GM19324 (cell line): ENCODE measurements at regions not wholly inside any gene's neighbourhood (a gene's known extent, or its start where the extent isn't known, plus 50 kb on each side); places are given as distances from the start of the nearest gene placed in this dataset.

ENCODE experiments used
- ATAC-seq: cut with Tn5 transposase; IDR thresholded peaks from one replicate; pipeline ENCODE4 v1.9.1; 2021; ENCODE audit warnings: mild to moderate bottlenecking, moderate library complexity; ENCODE audit not compliant: unreplicated experiment, low FRiP score

GRCh38 chr10:131442271-131442670 lies 130.8 kb upstream of the TCERG1L start:
- ATAC-seq: no peak

DNA sequence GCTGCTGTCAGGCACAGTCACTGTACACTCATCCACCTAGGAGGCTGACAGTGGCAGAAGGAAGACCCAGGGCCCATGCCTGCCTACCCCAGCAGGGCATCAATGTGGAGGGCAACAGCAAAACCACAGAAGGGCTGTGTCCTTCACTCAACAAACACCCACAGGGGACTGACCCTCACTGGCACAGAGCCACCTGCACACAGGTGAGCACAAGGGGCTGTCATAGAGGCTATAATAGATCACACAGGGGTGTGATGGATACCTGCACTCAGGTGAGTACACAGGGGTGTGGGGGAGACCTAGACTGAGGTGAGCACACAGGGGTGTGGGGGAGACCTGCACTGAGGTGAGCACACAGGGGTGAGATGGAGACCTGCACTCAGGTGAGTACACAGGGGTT lies 132.8 kb upstream of the TCERG1L start:
- no peak for ATAC-seq

DNA sequence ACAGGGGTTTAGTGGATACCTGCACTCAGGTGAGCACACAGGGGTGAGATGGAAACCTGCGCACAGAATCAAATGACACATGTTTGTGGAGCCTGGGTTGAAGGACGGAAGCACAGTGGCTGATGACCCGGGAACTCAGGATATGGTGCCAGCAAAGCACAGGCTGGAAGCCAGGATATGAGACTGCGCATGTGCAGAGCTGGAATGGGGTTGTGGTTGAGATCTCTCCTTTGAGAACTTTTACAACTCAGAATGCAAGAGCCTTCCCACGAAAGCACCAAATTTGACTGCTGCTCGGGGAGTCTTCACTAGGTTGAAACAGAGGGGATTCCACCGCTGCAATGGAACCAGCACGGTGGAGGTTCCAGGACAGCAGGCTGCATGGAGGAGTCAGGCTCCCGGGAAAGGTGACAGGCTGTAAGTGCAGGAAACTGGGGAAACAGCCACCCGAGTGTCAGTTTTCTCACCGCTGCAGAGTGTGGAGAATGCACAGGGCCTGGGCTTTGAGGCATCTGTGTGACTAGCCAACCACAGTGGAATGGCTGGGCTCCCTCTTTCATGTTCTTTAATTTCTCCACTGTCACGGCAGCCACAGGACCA lies 133.4 kb upstream of the TCERG1L start:
- no peak for ATAC-seq

- no peak for ATAC-seq
Measured at GRCh38 chr10:131445623-131446022, 134.1 kb upstream of the TCERG1L start.

DNA sequence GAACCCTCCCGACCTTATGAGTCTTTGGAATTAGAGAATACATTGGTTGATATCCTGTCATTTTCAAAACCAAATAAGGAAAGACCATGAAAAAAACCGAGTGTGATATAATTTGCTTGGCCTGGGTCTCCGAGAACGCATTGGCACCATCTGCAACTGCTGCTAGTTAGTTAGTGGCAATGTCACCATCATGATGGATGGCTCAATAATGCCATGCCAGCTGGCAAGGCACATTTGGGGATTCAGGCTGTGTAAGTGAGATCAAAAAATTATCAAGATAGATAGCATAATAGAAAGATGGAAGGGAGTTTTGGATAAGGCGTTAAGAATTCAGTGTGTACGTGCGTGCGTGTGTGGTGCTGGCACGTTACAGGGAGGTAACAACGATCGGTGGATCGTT lies 134.7 kb upstream of the TCERG1L start:
- no peak for ATAC-seq

DNA sequence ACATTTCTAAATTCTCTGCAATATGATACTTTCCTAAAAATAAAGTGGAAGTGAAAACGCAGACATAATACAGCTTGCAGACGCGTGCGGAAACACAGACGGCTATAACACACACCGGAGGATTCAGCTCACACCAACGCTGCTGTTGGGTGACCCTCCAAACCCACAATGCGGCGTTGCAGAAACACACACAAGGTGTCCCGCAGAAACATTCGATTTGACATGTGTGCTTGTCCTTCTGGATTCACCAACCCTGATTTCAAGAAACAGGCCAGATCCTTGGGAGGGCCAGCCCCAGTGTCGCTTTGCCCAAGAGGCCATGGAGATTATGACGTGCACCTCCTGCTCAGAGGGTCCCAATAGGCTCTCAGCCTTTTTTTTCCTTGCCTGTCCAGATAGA lies 136.7 kb upstream of the TCERG1L start:
- no peak for ATAC-seq

DNA sequence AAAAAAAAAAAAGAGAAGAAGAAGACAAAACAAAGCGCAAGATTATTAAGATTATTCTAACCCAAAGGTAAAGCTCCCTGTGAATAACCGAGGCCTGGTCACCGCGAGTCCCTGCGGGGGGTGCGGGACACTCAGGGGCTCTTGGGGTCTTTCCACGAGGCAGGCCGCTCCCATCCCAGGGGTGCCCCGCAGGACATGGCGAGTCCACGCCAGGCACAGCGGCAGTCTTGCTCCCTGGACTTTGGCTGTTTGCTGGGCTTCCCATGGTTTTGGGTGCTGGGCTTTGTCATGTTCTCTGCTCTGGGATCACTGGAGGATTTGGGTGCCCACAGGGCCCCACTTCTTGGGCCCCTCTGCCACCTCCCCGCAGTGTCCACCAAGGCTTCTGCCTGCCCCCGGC lies 137.4 kb upstream of the TCERG1L start:
- no peak for ATAC-seq

- no peak for ATAC-seq
Measured at GRCh38 chr10:131450216-131450765, 138.8 kb upstream of the TCERG1L start.

DNA sequence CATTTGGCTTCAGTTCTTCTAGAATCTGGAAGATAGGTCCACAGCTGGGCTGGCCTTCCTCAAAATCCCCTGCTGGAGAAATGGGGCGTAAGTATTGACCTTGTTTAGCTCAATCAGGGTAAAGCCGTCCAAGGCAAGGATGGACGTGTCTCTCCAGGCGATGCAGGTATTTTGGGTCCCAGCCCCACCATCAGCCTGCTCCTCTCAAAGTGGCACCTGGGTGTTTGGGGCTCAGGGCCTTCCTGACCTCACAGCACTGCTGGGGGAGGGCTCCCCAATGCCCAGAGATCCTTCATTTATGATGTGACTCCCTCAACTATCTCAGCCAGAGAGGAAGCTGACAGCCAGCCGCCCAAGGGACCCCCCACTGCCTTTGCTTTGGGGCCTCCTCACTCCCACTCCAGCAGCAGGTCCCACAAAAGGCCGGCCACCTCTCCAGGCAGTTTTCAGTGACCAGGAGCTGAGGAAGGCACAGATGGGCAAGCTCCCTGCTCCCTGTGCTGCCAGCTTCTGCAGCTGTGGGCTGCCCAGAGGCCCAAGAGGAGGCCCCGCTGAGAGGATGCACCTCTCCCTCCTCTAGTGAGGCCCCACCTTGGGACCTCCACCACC lies 140.0 kb upstream of the TCERG1L start:
- ATAC-seq: no peak

DNA sequence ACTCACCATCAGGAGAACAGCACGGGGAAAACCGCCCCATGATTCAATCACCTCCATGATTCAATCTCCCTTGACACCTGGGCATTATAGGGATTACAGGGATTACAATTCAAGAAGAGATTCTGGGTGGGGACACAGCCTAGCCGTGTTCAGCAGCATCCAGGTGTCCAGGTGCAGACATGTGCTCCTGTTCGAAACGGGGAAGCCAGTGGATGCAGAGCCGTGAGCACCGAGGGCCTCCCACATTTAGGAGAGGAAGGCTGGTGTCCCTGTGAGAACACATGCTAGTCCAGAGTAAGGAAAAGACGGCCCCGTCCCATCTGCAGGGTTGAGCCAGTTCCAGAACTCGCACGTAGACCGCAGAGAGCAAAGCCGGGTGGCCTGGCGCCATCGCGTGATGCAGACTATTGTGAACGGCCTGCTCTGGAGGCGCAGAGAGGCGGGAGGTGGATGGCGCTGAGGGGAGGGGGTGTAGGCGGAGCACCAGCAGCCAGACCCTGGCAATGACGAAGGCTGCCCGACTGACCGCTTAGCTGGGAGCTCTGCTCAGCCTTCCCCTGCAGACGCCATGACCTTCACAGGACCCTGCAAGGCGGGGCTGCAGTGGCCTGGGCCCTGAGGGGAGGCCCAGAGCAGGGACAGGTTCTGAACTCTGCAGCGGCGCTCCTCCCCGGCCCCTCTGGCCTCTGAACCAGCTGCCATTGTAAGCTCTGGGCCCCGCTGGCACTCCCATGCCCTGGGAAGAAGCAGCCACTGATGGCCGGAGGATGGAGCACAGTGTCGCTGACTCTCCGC lies 141.6 kb upstream of the TCERG1L start:
- no peak for ATAC-seq

DNA sequence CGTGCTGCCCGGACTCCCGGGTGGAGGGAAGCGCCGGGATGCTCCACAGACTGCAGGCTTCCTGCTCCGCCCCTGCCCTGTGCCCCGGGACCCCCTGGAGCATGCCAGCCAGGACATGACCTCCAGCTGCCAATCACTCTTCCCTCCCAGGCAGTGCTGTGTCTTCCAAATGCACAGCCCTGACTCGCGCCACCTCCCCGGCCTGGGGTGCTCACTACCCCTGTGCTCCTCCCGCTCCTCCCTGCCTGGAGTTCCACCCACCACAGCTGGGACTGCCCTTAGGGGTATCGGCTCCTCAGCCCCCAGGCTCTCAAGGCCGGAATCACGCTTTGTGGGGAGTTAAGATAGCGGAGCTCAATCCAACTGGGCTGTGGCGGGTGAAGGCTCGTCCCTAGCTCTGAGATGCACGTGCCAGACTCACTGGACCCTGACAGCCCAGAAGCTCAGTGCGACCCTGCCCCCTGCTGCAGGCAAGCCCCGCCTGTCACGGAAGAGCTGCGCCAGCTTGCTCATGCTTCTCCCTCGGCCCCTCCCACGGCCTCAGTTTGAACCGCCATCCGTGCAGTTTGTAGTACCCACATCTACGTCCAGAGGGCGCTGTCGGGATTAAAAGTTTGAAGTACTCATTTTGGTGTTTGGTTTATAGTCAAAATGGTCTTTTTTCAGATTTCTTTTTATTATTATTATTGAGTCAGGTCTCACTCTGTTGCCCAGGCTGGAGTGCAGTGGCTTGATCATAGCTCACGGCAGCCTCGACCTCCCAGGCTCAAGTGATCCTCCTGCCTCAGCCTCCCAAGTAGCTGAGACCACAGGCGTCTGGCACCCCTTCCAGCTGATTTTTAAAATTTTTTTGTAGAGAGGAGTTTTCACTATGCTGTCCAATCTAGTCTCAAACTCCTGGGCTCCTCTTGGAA lies 142.5 kb upstream of the TCERG1L start:
- ATAC-seq: no peak

DNA sequence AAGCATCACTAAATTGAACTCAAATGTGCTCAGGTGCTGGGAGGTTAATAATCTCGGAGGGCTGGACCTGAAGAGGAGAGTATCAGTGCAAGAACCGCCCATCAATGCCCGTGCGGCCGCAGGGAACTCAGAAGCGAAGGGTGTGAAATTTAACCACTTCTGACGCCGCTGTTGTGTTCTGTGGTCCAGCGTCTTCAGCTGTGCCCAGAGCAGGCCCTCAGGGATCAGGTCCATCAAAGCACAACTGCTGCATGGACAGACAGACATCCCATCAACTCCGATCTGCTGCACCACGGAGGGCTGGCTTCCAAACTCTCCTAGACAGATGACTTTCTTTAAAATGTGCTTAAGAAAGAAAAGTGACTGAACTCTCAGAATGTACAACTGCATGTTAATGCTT lies 144.9 kb upstream of the TCERG1L start:
- no peak for ATAC-seq

DNA sequence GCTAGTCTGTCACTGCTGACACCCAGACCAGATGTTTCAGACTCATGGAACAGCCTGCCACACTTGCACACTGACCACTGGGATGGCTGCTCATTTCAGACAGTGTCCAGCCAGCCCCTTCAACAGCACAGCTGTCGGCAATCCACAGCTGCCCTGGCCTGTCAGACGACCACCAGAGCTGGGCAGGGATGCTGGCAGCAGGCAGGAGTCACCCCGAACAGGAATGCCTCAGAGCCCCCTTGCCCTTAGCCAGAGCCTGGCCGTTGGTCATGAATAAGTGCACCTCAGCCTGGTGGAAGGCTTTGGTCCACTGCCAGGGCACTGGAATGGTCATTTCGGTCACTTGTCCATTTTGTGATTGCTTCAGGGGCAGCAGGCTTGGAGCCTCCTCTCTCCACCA lies 149.6 kb upstream of the TCERG1L start:
- no peak for ATAC-seq

DNA sequence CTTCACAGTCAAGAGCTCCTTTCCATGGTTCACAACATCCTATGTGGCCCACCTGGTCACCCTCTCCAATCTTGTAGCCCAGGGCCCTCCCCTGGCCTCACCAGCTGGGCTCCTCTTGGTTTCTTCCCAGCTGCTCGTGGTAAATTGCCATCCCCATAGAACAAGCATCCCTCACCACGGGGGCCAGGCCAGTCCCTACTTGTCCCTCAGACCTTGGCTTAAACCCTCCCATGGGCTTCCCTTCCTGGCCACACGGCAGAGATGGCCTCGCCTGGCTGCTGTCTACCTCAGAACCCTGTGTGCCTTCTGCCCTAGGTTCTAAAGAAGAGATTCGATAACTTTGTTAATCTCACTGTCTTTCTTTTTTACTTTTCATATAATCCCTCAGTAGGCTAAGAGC lies 153.3 kb upstream of the TCERG1L start:
- ATAC-seq: no peak

GRCh38 chr10:131469551-131469950 lies 158.0 kb upstream of the TCERG1L start:
- no peak for ATAC-seq

DNA sequence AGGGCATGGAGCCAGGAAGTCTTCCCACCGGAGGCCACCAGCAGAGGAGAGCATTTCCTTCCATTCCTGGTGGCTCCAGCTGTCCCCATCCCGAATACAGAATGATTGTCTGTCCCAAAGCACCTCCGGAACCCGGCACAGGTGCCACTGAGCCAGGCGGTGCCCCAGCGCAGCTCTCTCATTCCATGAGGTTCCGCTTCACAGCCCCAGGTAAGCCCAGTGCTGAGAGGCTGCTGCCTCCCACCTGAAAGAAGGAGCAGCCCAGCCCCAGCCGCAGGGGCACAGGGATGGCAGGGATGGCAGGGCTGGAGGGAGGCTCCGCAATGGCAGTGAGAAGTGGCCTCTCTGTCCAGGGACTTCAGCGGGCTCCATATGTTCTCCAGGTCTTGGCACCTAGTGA lies 162.1 kb upstream of the TCERG1L start:
- no peak for ATAC-seq

DNA sequence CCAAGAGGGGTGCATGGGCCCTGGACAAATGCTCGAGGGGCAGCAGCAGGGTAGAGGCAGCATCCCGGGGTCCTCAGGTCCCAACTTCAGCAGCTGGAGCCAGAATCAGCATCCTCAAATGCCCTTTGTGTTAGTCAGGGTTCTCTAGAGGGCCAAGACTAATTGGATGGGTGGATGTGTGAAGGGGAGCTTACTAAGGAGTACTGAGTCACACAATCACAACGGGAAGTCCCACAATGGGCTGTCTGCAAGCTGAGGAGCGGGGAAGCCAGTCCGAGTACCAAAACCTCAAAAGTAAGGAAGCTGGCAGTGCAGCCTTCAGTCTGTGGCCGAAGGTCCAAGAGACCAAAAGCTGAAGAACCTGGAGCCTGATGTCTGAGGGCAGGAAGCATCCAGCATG lies 162.9 kb upstream of the TCERG1L start:
- ATAC-seq: no peak

DNA sequence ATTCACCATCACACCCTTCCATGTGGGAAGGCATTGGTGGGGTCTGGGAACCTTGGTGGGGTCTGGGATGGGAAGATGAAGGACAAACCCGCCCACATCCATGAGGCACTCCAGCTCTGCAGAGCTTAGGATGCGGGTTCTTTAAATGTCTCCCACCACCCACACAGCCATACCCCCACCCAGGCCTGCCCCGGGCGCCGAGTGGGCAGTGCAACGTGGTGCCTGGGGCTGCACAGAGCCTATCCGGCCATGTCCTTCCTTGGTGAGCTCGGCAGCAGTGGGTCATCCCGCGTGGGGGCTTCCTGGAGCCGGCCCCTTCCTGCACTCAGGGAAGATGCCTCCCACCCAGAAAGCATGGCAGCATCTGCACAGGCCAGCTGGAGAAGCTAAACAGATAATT lies 163.5 kb upstream of the TCERG1L start:
- ATAC-seq: no peak

DNA sequence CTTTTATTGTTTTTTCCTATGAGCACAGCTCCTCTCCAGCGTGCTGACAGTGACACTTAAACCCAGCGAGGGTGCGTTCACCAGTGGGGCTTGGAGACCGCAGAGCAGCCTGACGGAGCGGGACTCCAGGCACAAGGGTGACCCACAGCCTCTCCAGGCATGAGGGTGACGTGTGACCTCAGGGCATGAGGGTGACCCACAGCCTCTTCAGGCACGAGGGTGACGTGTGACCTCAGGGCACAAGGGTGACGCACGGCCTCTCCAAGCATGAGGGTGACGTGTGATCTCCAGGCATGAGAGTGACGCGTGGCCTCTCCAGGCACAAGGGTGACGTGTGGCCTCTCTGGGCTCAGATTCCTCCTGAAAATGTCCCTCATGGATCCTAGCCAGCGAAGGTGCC lies 164.3 kb upstream of the TCERG1L start:
- ATAC-seq: no peak

GRCh38 chr10:131477457-131478121 lies 166.1 kb upstream of the TCERG1L start:
- ATAC-seq: no peak
